Esophagus muscularis mucosa (tissue), 4 donors: ENCODE measurements at regions not wholly inside any gene's neighbourhood (a gene's known extent, or its start where the extent isn't known, plus 50 kb on each side); places are given as distances from the start of the nearest gene placed in this dataset.

ENCODE experiments used
- DNase-seq: peaks from one replicate; pipeline ENCODE4 v3.0.0-alpha.2; 2017; ENCODE audit errors: extremely low spot score
- H3K27ac ChIP-seq, 4 donors: fragments of 200-600 bp; sonication (generic); replicated peaks in 1 of 4; 1 replicate in 3 of 4; 2 replicates in 1 of 4; pipeline ENCODE4 v1.5.1; 2016 to 2019; ENCODE audit warnings: mild to moderate bottlenecking in 1 of 4
- H3K27me3 ChIP-seq, 4 donors: fragments of 200-600 bp; sonication (generic); one replicate each; pipeline versions ENCODE4 v1.5.1 to v1.6.0; 2016 to 2019
- H3K36me3 ChIP-seq, 4 donors: fragments of 200-600 bp; sonication (generic); one replicate each; pipeline ENCODE4 v1.5.1; 2016 to 2019
- H3K4me1 ChIP-seq, 4 donors: fragments of 200-600 bp; sonication (generic); one replicate each; pipeline ENCODE4 v1.5.1; 2016 to 2019
- H3K4me3 ChIP-seq, 4 donors: fragments of 200-600 bp; sonication (generic); 1 replicate in 2 of 4; 2 replicates in 2 of 4; pipeline ENCODE4 v1.5.1; 2016 to 2019; ENCODE audit warnings: mild to moderate bottlenecking in 4 of 4, moderate library complexity in 1 of 4
- H3K9me3 ChIP-seq, 4 donors: fragments of 200-600 bp; sonication (generic); 1 replicate in 3 of 4; 2 replicates in 1 of 4; pipeline ENCODE4 v1.5.1; 2016 to 2019
- EP300 ChIP-seq: sonication (generic); formaldehyde crosslinking; IDR thresholded peaks from one replicate; pipeline ENCODE4 v1.6.1; 2017; ENCODE audit warnings: antibody characterized with exemption
- POLR2A ChIP-seq: fragments of 450-650 bp; IDR thresholded peaks from one replicate; pipeline ENCODE4 v1.6.1; 2017; ENCODE audit warnings: antibody characterized with exemption, moderate library complexity, mild to moderate bottlenecking, low read depth
- POLR2AphosphoS5 ChIP-seq, 2 donors: sonication (generic); formaldehyde crosslinking; IDR thresholded peaks; one replicate each; pipeline ENCODE4 v1.6.1; 2017; ENCODE audit warnings: antibody characterized with exemption in 2 of 2
- WGBS: methylation state at CpG from one replicate; pipeline ENCODE4 v1.1.5; 2018; 5-methylcytosine and 5-hydroxymethylcytosine counted together
- intact Hi-C: fragments of 100-400 bp; cut with DNase I; formaldehyde crosslinking; loops from one replicate; pipeline ENCODE4 v1.15.1; 2023
- TF ChIP-seq, protein P1 (sequence below), 3 experiments: fragments of 200-600 bp in 2 of 3; fragments of 450-650 bp in 1 of 3; sonication (generic) in 2 of 3; IDR thresholded peaks; one replicate each; pipeline ENCODE4 v1.5.1; 2017 to 2019; ENCODE audit warnings: antibody characterized with exemption in 3 of 3, mild to moderate bottlenecking in 2 of 3, moderate library complexity in 1 of 3

DNA sequence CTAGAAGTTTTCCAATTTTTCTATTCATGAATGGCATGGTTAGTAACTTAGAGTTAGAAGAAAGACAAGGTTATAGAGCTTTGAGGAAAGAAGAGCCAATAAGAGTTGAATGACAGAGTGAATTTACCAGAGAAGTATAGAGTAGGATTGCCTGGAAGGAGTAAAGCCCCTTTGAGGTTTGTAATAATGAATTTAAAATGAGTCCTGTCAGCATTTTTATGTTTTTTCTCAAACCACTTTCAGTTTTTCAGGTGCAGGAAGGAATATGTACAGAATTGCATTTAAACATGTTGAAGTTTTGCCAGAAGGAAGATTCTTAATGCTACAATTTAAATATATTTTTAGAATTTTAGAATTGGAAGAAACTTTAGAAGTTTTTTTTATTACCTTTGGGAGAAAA is 408.3 kb downstream of the DSC3 start:
- H3K36me3 ChIP-seq, result no peaks in the 10 kb centered on the region
- no peaks in the 10 kb centered on the region for H3K9me3 ChIP-seq
- intact Hi-C loops, result no loop called here
- H3K4me1 ChIP-seq, result peaks cover 0 to 9% (median 0%) of the 10 kb centered on the region in 4 donors
- H3K27me3 ChIP-seq, result no peaks in the 10 kb centered on the region
- no peak overlapping the region for H3K4me3 ChIP-seq
- H3K27ac ChIP-seq, result no peak overlapping the region
- no peak for TF ChIP-seq EP300
- TF ChIP-seq POLR2AphosphoS5 (IDR thresholded peaks at IDR 0.05), result no peak
- TF ChIP-seq POLR2A, result no peak
- TF ChIP-seq, protein P1, sequence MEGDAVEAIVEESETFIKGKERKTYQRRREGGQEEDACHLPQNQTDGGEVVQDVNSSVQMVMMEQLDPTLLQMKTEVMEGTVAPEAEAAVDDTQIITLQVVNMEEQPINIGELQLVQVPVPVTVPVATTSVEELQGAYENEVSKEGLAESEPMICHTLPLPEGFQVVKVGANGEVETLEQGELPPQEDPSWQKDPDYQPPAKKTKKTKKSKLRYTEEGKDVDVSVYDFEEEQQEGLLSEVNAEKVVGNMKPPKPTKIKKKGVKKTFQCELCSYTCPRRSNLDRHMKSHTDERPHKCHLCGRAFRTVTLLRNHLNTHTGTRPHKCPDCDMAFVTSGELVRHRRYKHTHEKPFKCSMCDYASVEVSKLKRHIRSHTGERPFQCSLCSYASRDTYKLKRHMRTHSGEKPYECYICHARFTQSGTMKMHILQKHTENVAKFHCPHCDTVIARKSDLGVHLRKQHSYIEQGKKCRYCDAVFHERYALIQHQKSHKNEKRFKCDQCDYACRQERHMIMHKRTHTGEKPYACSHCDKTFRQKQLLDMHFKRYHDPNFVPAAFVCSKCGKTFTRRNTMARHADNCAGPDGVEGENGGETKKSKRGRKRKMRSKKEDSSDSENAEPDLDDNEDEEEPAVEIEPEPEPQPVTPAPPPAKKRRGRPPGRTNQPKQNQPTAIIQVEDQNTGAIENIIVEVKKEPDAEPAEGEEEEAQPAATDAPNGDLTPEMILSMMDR (IDR thresholded peaks at IDR 0.05), result no peak
- no peak for DNase-seq

DNA sequence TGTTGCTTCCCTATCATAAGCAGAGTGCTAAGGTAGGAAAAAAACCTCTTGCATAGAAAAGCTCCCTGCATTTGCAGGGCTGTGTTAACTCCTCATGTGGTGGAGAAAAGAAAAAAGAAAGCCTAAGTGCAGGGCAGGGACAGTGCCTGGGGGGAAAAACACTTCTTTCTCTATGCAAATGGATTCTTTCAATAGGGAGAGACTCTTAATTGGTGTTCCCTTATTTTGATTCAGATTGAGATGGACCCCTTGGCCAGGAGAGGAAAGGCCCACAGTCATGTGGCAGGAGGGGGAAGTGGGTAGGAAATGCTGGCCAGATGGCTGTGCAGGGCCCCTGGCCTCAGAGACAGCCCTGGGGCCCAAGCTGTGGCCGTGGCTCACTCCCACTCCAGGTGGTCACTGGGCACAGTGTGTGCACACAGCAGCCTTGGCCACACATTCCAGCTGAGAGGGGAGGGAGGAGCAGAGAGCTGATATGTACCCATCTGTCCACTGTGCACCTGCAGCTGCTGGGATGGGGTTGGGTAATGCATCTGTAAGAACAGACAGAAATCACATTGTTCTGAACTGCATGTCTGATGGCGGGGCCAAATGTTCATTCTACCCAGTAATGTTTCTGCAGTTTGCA is 410.4 kb downstream of the DSC3 start:
- no peaks in the 10 kb centered on the region for H3K36me3 ChIP-seq
- H3K9me3 ChIP-seq, result no peaks in the 10 kb centered on the region
- 95% methylated on average over 2 of the region's 2 CpGs for WGBS
- no peaks in the 10 kb centered on the region for H3K27me3 ChIP-seq
- TF ChIP-seq POLR2A, result no peak
- TF ChIP-seq POLR2AphosphoS5 (IDR thresholded peaks at IDR 0.05), result no peak
- no peak for TF ChIP-seq EP300
- TF ChIP-seq, protein P1 (IDR thresholded peaks at IDR 0.05), result no peak
- DNase-seq, result no peak
- no peak overlapping the region for H3K4me3 ChIP-seq
- no peaks in the 10 kb centered on the region for H3K4me1 ChIP-seq
- intact Hi-C loops, result no loop called here
- no peak overlapping the region for H3K27ac ChIP-seq

DNA sequence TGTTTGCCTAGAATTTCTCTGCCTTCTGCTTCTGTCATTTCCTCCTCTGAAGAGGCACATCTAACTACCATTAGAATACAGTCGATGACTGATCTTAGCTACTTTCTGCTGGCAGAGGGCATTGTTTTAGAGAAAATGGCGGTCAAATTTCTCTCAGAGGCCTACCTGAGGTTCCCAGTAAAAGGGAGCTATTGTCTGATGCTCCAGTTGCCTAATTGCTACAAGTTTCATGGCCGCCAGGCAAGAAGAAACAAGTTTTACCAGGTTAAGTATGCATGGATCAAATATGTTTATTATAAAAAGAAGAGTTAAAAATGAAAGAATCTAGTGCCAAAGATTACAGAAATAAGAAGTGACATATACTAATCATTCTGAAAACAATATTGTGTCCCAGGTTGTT is 416.6 kb downstream of the DSC3 start:
- Histone ChIP-seq H3K4me1 (no peaks in the 10 kb centered on the region), H3K27ac (no peak overlapping the region), H3K9me3 (no peaks in the 10 kb centered on the region), H3K36me3 (no peaks in the 10 kb centered on the region), H3K4me3 (no peak overlapping the region), H3K27me3 (no peaks in the 10 kb centered on the region)
- DNase-seq, result no peak
- 84% methylated on average over 3 of the region's 3 CpGs for WGBS
- no peak for TF ChIP-seq EP300
- no peak for TF ChIP-seq POLR2AphosphoS5 (IDR thresholded peaks at IDR 0.05)
- TF ChIP-seq POLR2A, result no peak
- TF ChIP-seq, protein P1 (IDR thresholded peaks at IDR 0.05), result no peak
- intact Hi-C loops, result no loop called here

DNA sequence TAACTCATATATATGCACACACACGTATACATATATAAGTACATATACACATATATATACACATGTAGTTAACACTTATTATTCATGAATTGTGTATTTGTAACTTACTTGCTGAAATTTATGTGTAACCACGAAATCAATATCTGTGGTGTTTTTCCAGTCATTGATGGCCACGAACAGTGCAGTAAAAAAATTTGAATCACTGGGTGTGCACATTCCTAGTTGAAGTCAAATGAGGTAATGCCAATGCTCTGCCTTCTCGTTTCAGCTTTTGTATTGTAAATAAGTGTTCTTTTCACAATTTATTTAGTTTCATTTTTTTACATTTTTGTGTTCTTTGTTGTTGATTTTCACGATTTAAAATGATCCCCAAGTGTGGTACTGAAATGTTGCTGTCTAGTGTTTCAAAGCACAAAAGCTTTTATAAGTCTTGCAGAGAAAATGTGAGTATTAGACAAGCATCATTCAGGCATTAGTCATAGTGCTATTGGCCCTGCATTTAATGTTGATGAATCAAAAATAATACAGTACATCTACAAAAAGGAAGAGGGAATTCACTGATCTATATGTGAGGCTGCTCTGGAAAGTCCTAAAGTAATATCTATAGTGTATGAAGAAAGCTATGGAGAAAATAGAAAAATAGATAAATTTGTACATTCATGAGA is 419.0 kb downstream of the DSC3 start:
- intact Hi-C loops, result no loop called here

More for the DNA sequence above, 419.0 kb downstream of the DSC3 start:
- TF ChIP-seq EP300, result no peak
- no peak for TF ChIP-seq POLR2A
- no peak for TF ChIP-seq POLR2AphosphoS5 (IDR thresholded peaks at IDR 0.05)
- TF ChIP-seq, protein P1 (IDR thresholded peaks at IDR 0.05), result no peak
- no peaks in the 10 kb centered on the region for H3K9me3 ChIP-seq
- H3K36me3 ChIP-seq, result no peaks in the 10 kb centered on the region
- H3K27ac ChIP-seq, result no peak overlapping the region
- no peak overlapping the region for H3K4me3 ChIP-seq
- no peak for DNase-seq
- WGBS, result 62% methylated on average over 5 of the region's 5 CpGs
- no peaks in the 10 kb centered on the region for H3K27me3 ChIP-seq
- no peaks in the 10 kb centered on the region for H3K4me1 ChIP-seq
